ENCODE measurements at regions not wholly inside any gene's neighbourhood (a gene's known extent, or its start where the extent isn't known, plus 50 kb on each side); places are given as distances from the start of the nearest gene placed in this dataset.

- H3K9ac ChIP-seq (ENCODE audit: insufficient read depth in 1 of 2, low read depth in 2 of 2, low read length in 2 of 2): no peak overlapping the region
- H3K4me3 ChIP-seq: no peak overlapping the region
- in situ Hi-C loops (cut with MboI): no loop called here
- H3K79me2 ChIP-seq (ENCODE audit: control insufficient read depth, insufficient read depth, low read length): no peaks in the 10 kb centered on the region
- no peaks in the 10 kb centered on the region for H4K20me1 ChIP-seq (replicated peaks; ENCODE audit: control insufficient read depth, insufficient read depth, low read length)
- H3K4me1 ChIP-seq (replicated peaks in 1 of 2; ENCODE audit: control insufficient read depth in 2 of 2, insufficient read depth in 2 of 2, low read length in 2 of 2): no peaks in the 10 kb centered on the region
- no peak overlapping the region for H3K27ac ChIP-seq (ENCODE audit: extremely low read depth, low read depth, low read length)
- 0% methylated on average over 2 of the region's 2 CpGs for whole genome bisulfite sequencing (ENCODE audit: insufficient coverage, low coverage, missing lambda C conversion rate)
- DNase-seq (ENCODE audit: extremely low read depth in 1 of 4, low spot score in 3 of 4) (no peak), FAIRE-seq (no peak), ATAC-seq (no peak)
- H3K4me2 ChIP-seq (ENCODE audit: insufficient read depth, low read length): no peak overlapping the region
- no peaks in the 10 kb centered on the region for H3K9me3 ChIP-seq (replicated peaks; ENCODE audit: control insufficient read depth, insufficient read depth, low read depth, low read length)
- no peaks in the 10 kb centered on the region for H3K36me3 ChIP-seq (ENCODE audit: control insufficient read depth, insufficient read depth, low read length)
- H3K9me1 ChIP-seq (ENCODE audit: control insufficient read depth, insufficient read depth, low read length): no peaks in the 10 kb centered on the region
- intact Hi-C loops (cut with micrococcal nuclease): no loop called here
- BruUV-seq (replicated peaks): no TSS peak
- H2AFZ ChIP-seq (ENCODE audit: low read depth, low read length): no peak overlapping the region
- peaks cover 0 to 10% of the 10 kb centered on the region in 2 experiments; a peak in 2 of 5 replicates for H3K27me3 ChIP-seq (ENCODE audit: control insufficient read depth in 2 of 2, insufficient read depth in 2 of 2, low read length in 2 of 2)
- ChIA-PET POLR2A (no interaction called here), CTCF (ENCODE audit: low intra/inter-chr PET ratio) (no interaction called here)
- no peak for TF ChIP-seq PCBP1 (IDR thresholded peaks at IDR 0.05; ENCODE audit: low read depth, low read length, poor library complexity, severe bottlenecking)
- no peak for TF ChIP-seq FOXP1 (CRISPR knock-in tag; IDR thresholded peaks at IDR 0.05)
- no peak for TF ChIP-seq TSHZ1 (CRISPR knock-in tag; IDR thresholded peaks at IDR 0.05)
- TF ChIP-seq ZNF592 (IDR thresholded peaks at IDR 0.05): no peak
- TF ChIP-seq ZFPM2 (CRISPR knock-in tag; IDR thresholded peaks at IDR 0.05): no peak
- no peak for TF ChIP-seq KDM4B (IDR thresholded peaks at IDR 0.05; ENCODE audit: borderline replicate concordance in 2 of 2, low read depth in 1 of 2)
- TF ChIP-seq TOE1 (IDR thresholded peaks at IDR 0.05; ENCODE audit: borderline replicate concordance): no peak
- TF ChIP-seq TOE1 (CRISPR knock-in tag; IDR thresholded peaks at IDR 0.05; ENCODE audit: borderline replicate concordance, low read depth): no peak
- TF ChIP-seq, protein P1, sequence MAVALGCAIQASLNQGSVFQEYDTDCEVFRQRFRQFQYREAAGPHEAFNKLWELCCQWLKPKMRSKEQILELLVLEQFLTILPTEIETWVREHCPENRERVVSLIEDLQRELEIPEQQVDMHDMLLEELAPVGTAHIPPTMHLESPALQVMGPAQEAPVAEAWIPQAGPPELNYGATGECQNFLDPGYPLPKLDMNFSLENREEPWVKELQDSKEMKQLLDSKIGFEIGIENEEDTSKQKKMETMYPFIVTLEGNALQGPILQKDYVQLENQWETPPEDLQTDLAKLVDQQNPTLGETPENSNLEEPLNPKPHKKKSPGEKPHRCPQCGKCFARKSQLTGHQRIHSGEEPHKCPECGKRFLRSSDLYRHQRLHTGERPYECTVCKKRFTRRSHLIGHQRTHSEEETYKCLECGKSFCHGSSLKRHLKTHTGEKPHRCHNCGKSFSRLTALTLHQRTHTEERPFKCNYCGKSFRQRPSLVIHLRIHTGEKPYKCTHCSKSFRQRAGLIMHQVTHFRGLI (CRISPR knock-in tag; IDR thresholded peaks at IDR 0.05): no peak
- TF ChIP-seq TEAD2 (tag; IDR thresholded peaks at IDR 0.05): no peak
- no peak for TF ChIP-seq PRMT5 (CRISPR knock-in tag; IDR thresholded peaks at IDR 0.05)
- no peak for TF ChIP-seq LCOR (CRISPR knock-in tag; IDR thresholded peaks at IDR 0.05)
- no peak for TF ChIP-seq NONO (IDR thresholded peaks at IDR 0.05; ENCODE audit: low read depth in 2 of 2, low read length in 1 of 2)
- no peak for TF ChIP-seq GTF2E2 (tag; IDR thresholded peaks at IDR 0.05)
Measured at GRCh38 chr6:159487636-159488035, 205.4 kb downstream of the SOD2 start.

All from K562 (cell line).